ENCODE measurements at regions not wholly inside any gene's neighbourhood (a gene's known extent, or its start where the extent isn't known, plus 50 kb on each side); places are given as distances from the start of the nearest gene placed in this dataset.

GRCh38 chr5:5964347-5964746 lies 414.0 kb downstream of the MED10 start:
- Mint-ChIP-seq H3K36me3 (ENCODE audit: low read depth) (no peaks in the 10 kb centered on the region), H3K27ac (no peak overlapping the region), H3K9me3 (peaks cover 5% of the 10 kb centered on the region), H3K4me3 (no peak overlapping the region), H3K27me3 (ENCODE audit: insufficient read depth) (no peaks in the 10 kb centered on the region), H3K4me1 (ENCODE audit: low read depth) (no peaks in the 10 kb centered on the region)
- DNase-seq (ENCODE audit: low spot score): no peak
- intact Hi-C loops (cut with micrococcal nuclease): no loop called here

GRCh38 chr5:5957737-5958136 lies 420.6 kb downstream of the MED10 start:
- Mint-ChIP-seq H3K27ac (no peak overlapping the region), H3K4me3 (no peak overlapping the region), H3K27me3 (ENCODE audit: insufficient read depth) (no peaks in the 10 kb centered on the region), H3K9me3 (no peaks in the 10 kb centered on the region), H3K36me3 (ENCODE audit: low read depth) (no peaks in the 10 kb centered on the region), H3K4me1 (ENCODE audit: low read depth) (no peaks in the 10 kb centered on the region)
- no peak for DNase-seq (ENCODE audit: low spot score)
- intact Hi-C loops (cut with micrococcal nuclease): loop anchor here (2.0 kb wide), 1 partner anchor 35 kb away; no protein-coding TSS in a partner anchor

- Mint-ChIP-seq H3K4me3 (no peak overlapping the region), H3K27me3 (ENCODE audit: insufficient read depth) (no peaks in the 10 kb centered on the region)
- intact Hi-C loops (cut with micrococcal nuclease): no loop called here
These were observed 424.1 kb downstream of the MED10 start for GRCh38 chr5:5954275-5954598.

GRCh38 chr5:5953584-5954274 lies 424.6 kb downstream of the MED10 start:
- H3K4me1 Mint-ChIP-seq (ENCODE audit: low read depth): no peaks in the 10 kb centered on the region
- no peak for DNase-seq (ENCODE audit: low spot score)
- no peaks in the 10 kb centered on the region for H3K36me3 Mint-ChIP-seq (ENCODE audit: low read depth)
- H3K4me3 Mint-ChIP-seq: no peak overlapping the region
- H3K27me3 Mint-ChIP-seq (ENCODE audit: insufficient read depth): no peaks in the 10 kb centered on the region
- no peaks in the 10 kb centered on the region for H3K9me3 Mint-ChIP-seq
- intact Hi-C loops (cut with micrococcal nuclease): no loop called here
- no peak overlapping the region for H3K27ac Mint-ChIP-seq

More at GRCh38 chr5:5954275-5954598, 424.1 kb downstream of the MED10 start:
- Mint-ChIP-seq H3K36me3 (ENCODE audit: low read depth) (no peaks in the 10 kb centered on the region), H3K9me3 (no peaks in the 10 kb centered on the region), H3K4me1 (ENCODE audit: low read depth) (no peaks in the 10 kb centered on the region), H3K27ac (no peak overlapping the region)
- no peak for DNase-seq (ENCODE audit: low spot score)

- Mint-ChIP-seq H3K36me3 (ENCODE audit: low read depth) (no peaks in the 10 kb centered on the region), H3K4me1 (ENCODE audit: low read depth) (no peaks in the 10 kb centered on the region), H3K9me3 (no peaks in the 10 kb centered on the region), H3K27me3 (ENCODE audit: insufficient read depth) (no peaks in the 10 kb centered on the region), H3K4me3 (no peak overlapping the region), H3K27ac (no peak overlapping the region)
- intact Hi-C loops (cut with micrococcal nuclease): no loop called here
- DNase-seq (ENCODE audit: low spot score): no peak
These were observed 426.4 kb downstream of the MED10 start for GRCh38 chr5:5951953-5952352.

- Mint-ChIP-seq H3K4me3 (no peak overlapping the region), H3K27me3 (ENCODE audit: insufficient read depth) (peaks cover 2% of the 10 kb centered on the region), H3K36me3 (ENCODE audit: low read depth) (no peaks in the 10 kb centered on the region), H3K4me1 (ENCODE audit: low read depth) (no peaks in the 10 kb centered on the region), H3K27ac (no peak overlapping the region), H3K9me3 (no peaks in the 10 kb centered on the region)
- no peak for DNase-seq (ENCODE audit: low spot score)
- intact Hi-C loops (cut with micrococcal nuclease): no loop called here
These were observed 427.7 kb downstream of the MED10 start for GRCh38 chr5:5950658-5951057.

- H3K4me1 Mint-ChIP-seq (ENCODE audit: low read depth): no peaks in the 10 kb centered on the region
- H3K36me3 Mint-ChIP-seq (ENCODE audit: low read depth): no peaks in the 10 kb centered on the region
- no peak for DNase-seq (ENCODE audit: low spot score)
- intact Hi-C loops (cut with micrococcal nuclease): no loop called here
- no peaks in the 10 kb centered on the region for H3K9me3 Mint-ChIP-seq
- H3K27me3 Mint-ChIP-seq (ENCODE audit: insufficient read depth): peaks cover 1% of the 10 kb centered on the region
- no peak overlapping the region for H3K27ac Mint-ChIP-seq
- no peak overlapping the region for H3K4me3 Mint-ChIP-seq
These were observed 436.9 kb downstream of the MED10 start for GRCh38 chr5:5941486-5941885.

GRCh38 chr5:5939759-5940370 lies 438.5 kb downstream of the MED10 start:
- intact Hi-C loops (cut with micrococcal nuclease): no loop called here
- H3K4me1 Mint-ChIP-seq (ENCODE audit: low read depth): no peaks in the 10 kb centered on the region
- H3K36me3 Mint-ChIP-seq (ENCODE audit: low read depth): no peaks in the 10 kb centered on the region
- no peaks in the 10 kb centered on the region for H3K27me3 Mint-ChIP-seq (ENCODE audit: insufficient read depth)
- no peak overlapping the region for H3K27ac Mint-ChIP-seq
- no peaks in the 10 kb centered on the region for H3K9me3 Mint-ChIP-seq
- H3K4me3 Mint-ChIP-seq: no peak overlapping the region
- no peak for DNase-seq (ENCODE audit: low spot score)

GRCh38 chr5:5933651-5934050 lies 444.7 kb downstream of the MED10 start:
- Mint-ChIP-seq H3K27ac (no peak overlapping the region), H3K4me1 (ENCODE audit: low read depth) (no peaks in the 10 kb centered on the region)

GRCh38 chr5:5932824-5933223 lies 445.5 kb downstream of the MED10 start:
- no peaks in the 10 kb centered on the region for H3K36me3 Mint-ChIP-seq (ENCODE audit: low read depth)
- H3K27ac Mint-ChIP-seq: no peak overlapping the region

More at GRCh38 chr5:5933651-5934050, 444.7 kb downstream of the MED10 start:
- Mint-ChIP-seq H3K9me3 (no peaks in the 10 kb centered on the region), H3K36me3 (ENCODE audit: low read depth) (no peaks in the 10 kb centered on the region), H3K4me3 (no peak overlapping the region), H3K27me3 (ENCODE audit: insufficient read depth) (no peaks in the 10 kb centered on the region)
- DNase-seq (ENCODE audit: low spot score): no peak
- intact Hi-C loops (cut with micrococcal nuclease): no loop called here

GRCh38 chr5:5930561-5930960 lies 447.8 kb downstream of the MED10 start:
- no peaks in the 10 kb centered on the region for H3K27me3 Mint-ChIP-seq (ENCODE audit: insufficient read depth)
- no peaks in the 10 kb centered on the region for H3K9me3 Mint-ChIP-seq
- no peaks in the 10 kb centered on the region for H3K36me3 Mint-ChIP-seq (ENCODE audit: low read depth)
- H3K4me3 Mint-ChIP-seq: no peak overlapping the region
- intact Hi-C loops (cut with micrococcal nuclease): no loop called here
- no peak overlapping the region for H3K27ac Mint-ChIP-seq
- no peaks in the 10 kb centered on the region for H3K4me1 Mint-ChIP-seq (ENCODE audit: low read depth)
- DNase-seq (ENCODE audit: low spot score): no peak

More at GRCh38 chr5:5932824-5933223, 445.5 kb downstream of the MED10 start:
- H3K27me3 Mint-ChIP-seq (ENCODE audit: insufficient read depth): no peaks in the 10 kb centered on the region
- intact Hi-C loops (cut with micrococcal nuclease): no loop called here
- H3K4me1 Mint-ChIP-seq (ENCODE audit: low read depth): no peaks in the 10 kb centered on the region
- H3K4me3 Mint-ChIP-seq: no peak overlapping the region
- H3K9me3 Mint-ChIP-seq: no peaks in the 10 kb centered on the region
- no peak for DNase-seq (ENCODE audit: low spot score)

- intact Hi-C loops (cut with micrococcal nuclease): no loop called here
- Mint-ChIP-seq H3K4me1 (ENCODE audit: low read depth) (no peaks in the 10 kb centered on the region), H3K27ac (no peak overlapping the region), H3K4me3 (no peak overlapping the region), H3K27me3 (ENCODE audit: insufficient read depth) (no peaks in the 10 kb centered on the region), H3K9me3 (no peaks in the 10 kb centered on the region), H3K36me3 (ENCODE audit: low read depth) (no peaks in the 10 kb centered on the region)
- no peak for DNase-seq (ENCODE audit: low spot score)
These were observed 448.9 kb downstream of the MED10 start for GRCh38 chr5:5929291-5930020.

GRCh38 chr5:5925191-5925590 lies 453.2 kb downstream of the MED10 start:
- peaks cover 3% of the 10 kb centered on the region for H3K27me3 Mint-ChIP-seq (ENCODE audit: insufficient read depth)
- no peak overlapping the region for H3K27ac Mint-ChIP-seq
- no peak overlapping the region for H3K4me3 Mint-ChIP-seq
- intact Hi-C loops (cut with micrococcal nuclease): no loop called here
- DNase-seq (ENCODE audit: low spot score): no peak
- no peaks in the 10 kb centered on the region for H3K4me1 Mint-ChIP-seq (ENCODE audit: low read depth)
- no peaks in the 10 kb centered on the region for H3K36me3 Mint-ChIP-seq (ENCODE audit: low read depth)
- H3K9me3 Mint-ChIP-seq: no peaks in the 10 kb centered on the region

Data from activated T-helper 1 cell treated with anti-CD3 and anti-CD28 coated beads, Interleukin-12 subunit alpha, Interleukin-12 subunit beta, Interleukin-2, Interleukin-4 antibody, amounts not matched to agents 30 ng/mL and 10 ng/mL and 1 ng/mL, durations not matched to agents 14 hours and 24 hours and 36 hours (primary cell).